DND-41 (cell line): ENCODE measurements at regions not wholly inside any gene's neighbourhood (a gene's known extent, or its start where the extent isn't known, plus 50 kb on each side); places are given as distances from the start of the nearest gene placed in this dataset.

Experiments
- ATAC-seq: fragments of 200-7000 bp; cut with Tn5 transposase; 3 replicates; pipeline ENCODE4 v1.9.1; 2021; ENCODE audit warnings: low read depth; ENCODE audit not compliant: insufficient read depth
- DNase-seq: peaks from one replicate; pipeline ENCODE4 v3.0.0-alpha.2; 2020
- H2AFZ ChIP-seq: 2 replicates; pipeline ENCODE4 v1.6.0; 2012; ENCODE audit warnings: low read depth, low read length
- H3K27ac ChIP-seq: 2 replicates; pipeline ENCODE4 v1.5.1; 2012; ENCODE audit warnings: low read length, inconsistent platforms
- H3K27me3 ChIP-seq: fragments of 200-600 bp; sonication (generic); 2 replicates; pipeline ENCODE4 v1.6.0; 2012; ENCODE audit warnings: low read length, mild to moderate bottlenecking, inconsistent platforms; ENCODE audit not compliant: insufficient read depth, poor library complexity
- H3K36me3 ChIP-seq: 2 replicates; pipeline ENCODE4 v1.5.1; 2012; ENCODE audit warnings: low read length, inconsistent platforms; ENCODE audit not compliant: insufficient read depth
- H3K4me1 ChIP-seq: 2 replicates; pipeline ENCODE4 v1.5.1; 2012; ENCODE audit warnings: mild to moderate bottlenecking, low read length; ENCODE audit not compliant: insufficient read depth
- H3K4me2 ChIP-seq: 2 replicates; pipeline ENCODE4 v1.6.0; 2012; ENCODE audit warnings: mild to moderate bottlenecking, moderate library complexity, low read length, inconsistent platforms; ENCODE audit not compliant: insufficient read depth
- H3K4me3 ChIP-seq, 2 experiments: fragments of 200-600 bp in 1 of 2; shearing (Covaris generic) in 1 of 2; 2 replicates each; pipeline ENCODE4 v1.5.1; 2012 to 2016; ENCODE audit warnings: inconsistent platforms in 2 of 2, low read length in 2 of 2, mild to moderate bottlenecking in 2 of 2, low read depth in 1 of 2, moderate library complexity in 1 of 2
- H3K79me2 ChIP-seq: 2 replicates; pipeline ENCODE4 v1.6.0; 2012; ENCODE audit warnings: low read length, inconsistent platforms; ENCODE audit not compliant: insufficient read depth
- H3K9ac ChIP-seq: 2 replicates; pipeline ENCODE4 v1.6.0; 2012; ENCODE audit warnings: low read depth, mild to moderate bottlenecking, inconsistent platforms, low read length, moderate library complexity
- H3K9me3 ChIP-seq: 2 replicates; pipeline ENCODE4 v1.5.1; 2012; ENCODE audit warnings: low read length, moderate library complexity, mild to moderate bottlenecking, inconsistent platforms; ENCODE audit not compliant: insufficient read depth, severe bottlenecking
- H4K20me1 ChIP-seq: 2 replicates; pipeline ENCODE4 v1.6.0; 2012; ENCODE audit warnings: low read length; ENCODE audit not compliant: insufficient read depth
- CTCF ChIP-seq: IDR thresholded peaks from 2 replicates; pipeline ENCODE4 v1.5.1; 2012; ENCODE audit warnings: borderline replicate concordance, low read length, moderate library complexity, mild to moderate bottlenecking; ENCODE audit not compliant: poor library complexity, severe bottlenecking; ENCODE audit errors: extremely low read depth
- EZH2 ChIP-seq: IDR thresholded peaks from 3 replicates; pipeline ENCODE4 v1.6.1; 2012; ENCODE audit warnings: borderline replicate concordance, low read depth, mild to moderate bottlenecking, moderate library complexity, low read length, inconsistent platforms; ENCODE audit not compliant: severe bottlenecking

DNA sequence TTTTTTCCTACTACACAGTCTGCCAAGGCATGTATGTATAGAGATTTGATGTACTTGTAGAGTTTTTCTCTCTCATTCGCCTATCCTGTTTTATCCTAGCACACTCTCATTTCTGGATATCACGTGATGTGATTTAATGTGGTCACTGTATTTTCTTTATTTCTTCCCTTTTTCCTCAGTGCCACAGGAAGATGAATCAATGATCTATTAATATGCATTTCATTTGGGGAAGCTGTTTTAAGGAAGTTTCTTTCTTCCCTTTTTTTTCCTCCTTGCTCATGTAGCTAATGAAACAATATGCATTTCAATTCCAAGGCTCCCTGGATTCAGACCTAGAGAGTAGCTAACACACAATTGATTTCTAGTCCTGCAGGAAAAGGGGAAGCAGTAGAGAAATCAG is 506.3 kb upstream of the WWC1 start:
- Histone ChIP-seq H3K4me3 (no peak overlapping the region), H3K79me2 (no peaks in the 10 kb centered on the region), H3K27ac (no peak overlapping the region), H3K4me1 (no peaks in the 10 kb centered on the region), H3K9me3 (no peaks in the 10 kb centered on the region), H3K4me2 (no peak overlapping the region), H3K9ac (no peak overlapping the region), H3K27me3 (no peaks in the 10 kb centered on the region), H3K36me3 (no peaks in the 10 kb centered on the region), H4K20me1 (no peaks in the 10 kb centered on the region), H2AFZ (no peak overlapping the region)
- DNase-seq (no peak), ATAC-seq (no peak)
- TF ChIP-seq CTCF (no peak), EZH2 (no peak)

DNA sequence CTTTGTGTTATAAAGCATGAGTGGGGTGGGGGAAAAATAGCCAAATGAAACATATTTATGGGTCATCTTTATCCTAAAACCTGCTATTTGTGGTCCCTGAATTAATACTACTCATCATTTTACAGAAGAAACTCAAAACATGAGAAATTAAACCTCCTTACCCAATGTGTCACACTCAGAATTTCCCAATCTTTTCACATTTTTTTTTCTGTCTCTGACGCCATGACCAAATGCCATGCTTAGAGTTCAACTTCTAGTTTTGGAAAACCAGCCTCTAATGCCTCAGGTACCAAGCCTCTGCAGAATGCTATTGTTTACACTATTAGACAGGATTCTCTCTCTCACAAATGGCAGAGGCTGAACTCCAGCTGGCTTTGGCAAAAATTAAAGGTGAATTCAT is 505.5 kb upstream of the WWC1 start:
- TF ChIP-seq EZH2 = no peak
- no peak for TF ChIP-seq CTCF
- no peaks in the 10 kb centered on the region for H3K79me2 ChIP-seq
- no peaks in the 10 kb centered on the region for H3K9me3 ChIP-seq
- H2AFZ ChIP-seq = no peak overlapping the region
- no peaks in the 10 kb centered on the region for H3K36me3 ChIP-seq
- no peak overlapping the region for H3K4me2 ChIP-seq
- no peak for DNase-seq
- H3K27ac ChIP-seq = no peak overlapping the region
- no peak for ATAC-seq
- no peak overlapping the region for H3K9ac ChIP-seq
- H3K4me3 ChIP-seq = no peak overlapping the region
- no peaks in the 10 kb centered on the region for H4K20me1 ChIP-seq
- H3K4me1 ChIP-seq = no peaks in the 10 kb centered on the region
- H3K27me3 ChIP-seq = no peaks in the 10 kb centered on the region

DNA sequence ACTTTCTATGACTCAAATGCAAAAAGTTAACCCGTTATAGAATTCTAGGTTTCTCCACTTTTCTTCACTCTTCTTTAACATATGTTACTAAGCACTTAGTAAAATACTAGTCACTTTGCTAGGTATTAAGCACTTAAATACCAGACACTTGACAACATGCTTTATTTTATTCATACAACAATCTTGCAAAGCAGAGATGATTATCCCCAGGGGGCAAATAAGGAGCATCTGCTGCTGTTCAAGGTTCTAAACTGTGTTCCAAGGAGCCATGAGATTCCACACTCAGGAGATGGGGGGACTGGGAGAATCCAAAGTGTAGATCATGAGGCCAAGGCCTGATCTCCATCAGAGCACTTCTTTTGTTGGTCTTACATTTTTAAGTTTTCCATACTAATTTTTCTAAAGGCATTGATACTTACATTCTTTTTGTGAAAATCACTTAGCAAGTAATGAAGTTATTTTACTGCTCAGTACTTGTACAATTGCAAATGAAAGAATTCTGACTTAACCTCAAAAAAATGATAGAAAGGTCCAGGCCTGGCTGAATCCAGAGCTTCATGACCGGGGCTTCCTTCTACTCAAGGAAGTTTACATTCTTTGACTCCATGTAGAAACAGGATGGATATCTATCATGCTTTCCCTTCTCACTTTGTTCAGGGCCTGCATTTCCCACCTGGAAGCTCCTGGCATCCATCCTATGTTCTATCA is 504.4 kb upstream of the WWC1 start:
- no peak overlapping the region for H3K4me3 ChIP-seq
- no peak overlapping the region for H3K9ac ChIP-seq
- no peaks in the 10 kb centered on the region for H3K27me3 ChIP-seq
- H3K27ac ChIP-seq = no peak overlapping the region
- no peaks in the 10 kb centered on the region for H3K9me3 ChIP-seq
- no peaks in the 10 kb centered on the region for H4K20me1 ChIP-seq
- H3K36me3 ChIP-seq = no peaks in the 10 kb centered on the region
- DNase-seq (no peak), ATAC-seq (no peak)
- TF ChIP-seq EZH2 = no peak
- no peak for TF ChIP-seq CTCF
- no peaks in the 10 kb centered on the region for H3K4me1 ChIP-seq
- H2AFZ ChIP-seq = no peak overlapping the region
- no peaks in the 10 kb centered on the region for H3K79me2 ChIP-seq
- H3K4me2 ChIP-seq = no peak overlapping the region
